ENCODE measurements at regions not wholly inside any gene's neighbourhood (a gene's known extent, or its start where the extent isn't known, plus 50 kb on each side); places are given as distances from the start of the nearest gene placed in this dataset.

- H3K9ac ChIP-seq (ENCODE audit: low read length) = no peak overlapping the region
- no peaks in the 10 kb centered on the region for H3K27me3 ChIP-seq (ENCODE audit: control insufficient read depth, insufficient read depth, low read length)
- no peak overlapping the region for H3K4me3 ChIP-seq (ENCODE audit: low read length)
- H3K4me1 ChIP-seq (ENCODE audit: control insufficient read depth, insufficient read depth, low read length) = no peaks in the 10 kb centered on the region
- H3K36me3 ChIP-seq (ENCODE audit: control insufficient read depth, insufficient read depth, low read length) = no peaks in the 10 kb centered on the region
- H3K9me3 ChIP-seq (ENCODE audit: control insufficient read depth, low read length) = no peaks in the 10 kb centered on the region
These were observed 582.8 kb downstream of the ADCYAP1 start for GRCh38 chr18:1487457-1487856.

- no peak overlapping the region for H3K9ac ChIP-seq (ENCODE audit: low read length)
- H3K27me3 ChIP-seq (ENCODE audit: control insufficient read depth, insufficient read depth, low read length) = no peaks in the 10 kb centered on the region
- H3K4me1 ChIP-seq (ENCODE audit: control insufficient read depth, insufficient read depth, low read length) = no peaks in the 10 kb centered on the region
- no peak overlapping the region for H3K4me3 ChIP-seq (ENCODE audit: low read length)
- H3K36me3 ChIP-seq (ENCODE audit: control insufficient read depth, insufficient read depth, low read length) = no peaks in the 10 kb centered on the region
- H3K9me3 ChIP-seq (ENCODE audit: control insufficient read depth, low read length) = no peaks in the 10 kb centered on the region
These were observed 583.7 kb downstream of the ADCYAP1 start for GRCh38 chr18:1488394-1488793.

- Histone ChIP-seq H3K4me1 (ENCODE audit: control insufficient read depth, insufficient read depth, low read length) (no peaks in the 10 kb centered on the region), H3K4me3 (ENCODE audit: low read length) (no peak overlapping the region), H3K27me3 (ENCODE audit: control insufficient read depth, insufficient read depth, low read length) (no peaks in the 10 kb centered on the region), H3K9me3 (ENCODE audit: control insufficient read depth, low read length) (no peaks in the 10 kb centered on the region), H3K36me3 (ENCODE audit: control insufficient read depth, insufficient read depth, low read length) (no peaks in the 10 kb centered on the region), H3K9ac (ENCODE audit: low read length) (no peak overlapping the region)
These were observed 584.3 kb downstream of the ADCYAP1 start for GRCh38 chr18:1488957-1489356.

DNA sequence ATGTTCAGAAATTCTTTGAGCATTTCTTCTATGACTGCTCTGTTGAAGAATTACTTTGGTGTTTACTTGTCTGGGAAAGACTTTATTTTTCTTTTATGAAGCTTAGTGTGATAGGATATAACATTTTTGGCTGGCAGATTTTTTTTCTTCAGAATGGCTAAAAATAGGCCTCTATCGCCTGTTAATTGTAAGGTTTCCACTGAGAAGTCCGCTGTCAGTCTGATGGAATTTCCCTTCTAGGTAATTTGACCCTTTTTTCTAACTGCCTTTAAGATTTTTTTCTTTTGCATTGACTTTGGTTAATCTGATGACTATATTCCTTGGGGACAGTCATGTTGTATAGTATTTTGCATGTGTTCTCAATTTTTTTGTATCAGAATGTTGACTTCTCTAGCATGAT is 590.7 kb downstream of the ADCYAP1 start:
- Histone ChIP-seq H3K27me3 (ENCODE audit: control insufficient read depth, insufficient read depth, low read length) (no peaks in the 10 kb centered on the region), H3K9me3 (ENCODE audit: control insufficient read depth, low read length) (no peaks in the 10 kb centered on the region), H3K4me3 (ENCODE audit: low read length) (no peak overlapping the region), H3K9ac (ENCODE audit: low read length) (no peak overlapping the region), H3K36me3 (ENCODE audit: control insufficient read depth, insufficient read depth, low read length) (no peaks in the 10 kb centered on the region), H3K4me1 (ENCODE audit: control insufficient read depth, insufficient read depth, low read length) (no peaks in the 10 kb centered on the region)

DNA sequence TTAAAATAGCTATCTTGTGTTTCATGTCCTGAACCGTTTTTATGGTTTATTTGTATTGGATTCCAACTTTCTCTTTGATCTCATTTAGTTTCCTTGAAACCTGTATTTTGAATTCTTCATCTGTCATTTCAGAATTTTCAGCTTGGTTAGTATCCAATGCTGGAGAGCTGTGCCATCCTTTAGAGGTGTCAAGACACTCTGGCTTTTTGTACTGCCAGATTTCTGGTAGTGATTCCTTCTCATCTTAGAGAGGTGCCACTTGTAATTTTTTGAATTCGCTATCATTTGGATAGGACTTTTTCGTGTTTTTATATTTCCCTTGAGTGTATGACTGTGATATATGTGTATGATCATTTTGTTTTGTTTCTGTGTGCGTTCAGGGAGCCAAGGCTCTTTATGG is 591.4 kb downstream of the ADCYAP1 start:
- no peaks in the 10 kb centered on the region for H3K36me3 ChIP-seq (ENCODE audit: control insufficient read depth, insufficient read depth, low read length)
- H3K4me1 ChIP-seq (ENCODE audit: control insufficient read depth, insufficient read depth, low read length) = no peaks in the 10 kb centered on the region
- H3K4me3 ChIP-seq (ENCODE audit: low read length) = no peak overlapping the region
- H3K9me3 ChIP-seq (ENCODE audit: control insufficient read depth, low read length) = no peaks in the 10 kb centered on the region
- no peak overlapping the region for H3K9ac ChIP-seq (ENCODE audit: low read length)
- no peaks in the 10 kb centered on the region for H3K27me3 ChIP-seq (ENCODE audit: control insufficient read depth, insufficient read depth, low read length)

DNA sequence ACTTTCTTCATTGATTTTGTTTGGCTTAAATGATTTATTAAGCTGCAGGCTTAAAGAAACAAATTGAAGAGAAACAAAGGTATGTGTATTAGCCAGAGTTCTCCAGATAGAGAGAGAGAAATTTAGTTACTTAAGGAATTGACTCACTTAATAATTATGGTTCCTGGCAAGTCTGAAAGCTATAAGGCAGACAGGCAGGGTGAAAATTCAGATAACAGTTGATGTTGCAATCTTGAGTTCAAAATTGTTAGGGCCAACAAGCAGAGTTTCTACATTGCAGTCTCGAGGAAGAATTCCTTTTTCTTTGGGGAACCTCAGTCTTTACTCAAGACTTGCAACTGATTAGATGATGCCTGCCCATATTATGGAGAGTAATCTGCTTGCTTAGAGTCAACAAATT is 593.5 kb downstream of the ADCYAP1 start:
- Histone ChIP-seq H3K4me3 (ENCODE audit: low read length) (no peak overlapping the region), H3K4me1 (ENCODE audit: control insufficient read depth, insufficient read depth, low read length) (no peaks in the 10 kb centered on the region), H3K36me3 (ENCODE audit: control insufficient read depth, insufficient read depth, low read length) (no peaks in the 10 kb centered on the region), H3K9ac (ENCODE audit: low read length) (no peak overlapping the region), H3K27me3 (ENCODE audit: control insufficient read depth, insufficient read depth, low read length) (no peaks in the 10 kb centered on the region), H3K9me3 (ENCODE audit: control insufficient read depth, low read length) (no peaks in the 10 kb centered on the region)

- no peak overlapping the region for H3K4me3 ChIP-seq (ENCODE audit: low read length)
- H3K27me3 ChIP-seq (ENCODE audit: control insufficient read depth, insufficient read depth, low read length) = no peaks in the 10 kb centered on the region
- H3K4me1 ChIP-seq (ENCODE audit: control insufficient read depth, insufficient read depth, low read length) = no peaks in the 10 kb centered on the region
- H3K9ac ChIP-seq (ENCODE audit: low read length) = no peak overlapping the region
- H3K9me3 ChIP-seq (ENCODE audit: control insufficient read depth, low read length) = no peaks in the 10 kb centered on the region
- H3K36me3 ChIP-seq (ENCODE audit: control insufficient read depth, insufficient read depth, low read length) = no peaks in the 10 kb centered on the region
These were observed 594.6 kb downstream of the ADCYAP1 start for GRCh38 chr18:1499265-1499664.

- H3K4me3 ChIP-seq (ENCODE audit: low read length) = no peak overlapping the region
- H3K27me3 ChIP-seq (ENCODE audit: control insufficient read depth, insufficient read depth, low read length) = no peaks in the 10 kb centered on the region
- H3K36me3 ChIP-seq (ENCODE audit: control insufficient read depth, insufficient read depth, low read length) = no peaks in the 10 kb centered on the region
- no peaks in the 10 kb centered on the region for H3K4me1 ChIP-seq (ENCODE audit: control insufficient read depth, insufficient read depth, low read length)
- H3K9me3 ChIP-seq (ENCODE audit: control insufficient read depth, low read length) = no peaks in the 10 kb centered on the region
- no peak overlapping the region for H3K9ac ChIP-seq (ENCODE audit: low read length)
These were observed 599.2 kb downstream of the ADCYAP1 start for GRCh38 chr18:1503847-1504246.

GRCh38 chr18:1505856-1506255 is 601.2 kb downstream of the ADCYAP1 start:
- Histone ChIP-seq H3K4me3 (ENCODE audit: low read length) (no peak overlapping the region), H3K4me1 (ENCODE audit: control insufficient read depth, insufficient read depth, low read length) (no peaks in the 10 kb centered on the region), H3K27me3 (ENCODE audit: control insufficient read depth, insufficient read depth, low read length) (no peaks in the 10 kb centered on the region), H3K36me3 (ENCODE audit: control insufficient read depth, insufficient read depth, low read length) (no peaks in the 10 kb centered on the region), H3K9me3 (ENCODE audit: control insufficient read depth, low read length) (no peaks in the 10 kb centered on the region), H3K9ac (ENCODE audit: low read length) (no peak overlapping the region)

DNA sequence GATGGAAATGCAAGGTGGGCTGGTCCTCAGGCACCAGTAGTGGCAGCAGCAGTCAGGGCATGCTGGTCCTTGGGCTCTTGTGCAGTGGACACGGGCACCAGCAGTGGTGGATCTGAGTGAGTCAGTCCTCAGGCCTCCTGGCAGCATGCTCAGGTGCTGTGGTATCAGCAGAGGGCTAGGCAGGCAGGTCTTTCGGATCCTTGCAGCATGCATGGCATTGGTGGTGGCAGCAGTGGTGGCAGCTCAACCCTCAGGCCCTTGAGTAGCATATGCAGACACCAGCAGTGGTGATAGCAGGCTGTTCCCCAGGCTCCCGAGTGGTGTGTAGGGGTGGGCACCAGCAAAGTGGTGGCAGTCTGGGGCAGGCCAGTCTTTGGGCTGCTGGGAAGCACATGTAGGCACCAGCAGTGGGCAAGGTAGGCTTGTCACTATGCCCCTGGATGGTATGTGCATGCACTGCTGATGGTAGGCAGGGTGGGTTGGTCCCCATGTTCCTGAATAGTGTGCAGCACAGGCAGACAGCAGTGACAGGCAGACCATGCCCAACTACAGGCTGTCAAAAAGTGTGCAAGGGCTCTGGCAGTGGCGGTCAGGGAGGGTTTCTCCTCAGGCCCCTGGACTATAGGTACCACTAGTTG is 606.0 kb downstream of the ADCYAP1 start:
- H3K9ac ChIP-seq (ENCODE audit: low read length) = no peak overlapping the region
- no peaks in the 10 kb centered on the region for H3K9me3 ChIP-seq (ENCODE audit: control insufficient read depth, low read length)
- H3K4me1 ChIP-seq (ENCODE audit: control insufficient read depth, insufficient read depth, low read length) = no peaks in the 10 kb centered on the region

GRCh38 chr18:1511619-1512311 is 607.1 kb downstream of the ADCYAP1 start:
- no peak overlapping the region for H3K9ac ChIP-seq (ENCODE audit: low read length)
- H3K36me3 ChIP-seq (ENCODE audit: control insufficient read depth, insufficient read depth, low read length) = no peaks in the 10 kb centered on the region
- no peaks in the 10 kb centered on the region for H3K9me3 ChIP-seq (ENCODE audit: control insufficient read depth, low read length)
- no peaks in the 10 kb centered on the region for H3K27me3 ChIP-seq (ENCODE audit: control insufficient read depth, insufficient read depth, low read length)
- H3K4me1 ChIP-seq (ENCODE audit: control insufficient read depth, insufficient read depth, low read length) = no peaks in the 10 kb centered on the region
- H3K4me3 ChIP-seq (ENCODE audit: low read length) = no peak overlapping the region

More for the DNA sequence above, 606.0 kb downstream of the ADCYAP1 start:
- no peaks in the 10 kb centered on the region for H3K27me3 ChIP-seq (ENCODE audit: control insufficient read depth, insufficient read depth, low read length)
- H3K36me3 ChIP-seq (ENCODE audit: control insufficient read depth, insufficient read depth, low read length) = no peaks in the 10 kb centered on the region
- no peak overlapping the region for H3K4me3 ChIP-seq (ENCODE audit: low read length)

DNA sequence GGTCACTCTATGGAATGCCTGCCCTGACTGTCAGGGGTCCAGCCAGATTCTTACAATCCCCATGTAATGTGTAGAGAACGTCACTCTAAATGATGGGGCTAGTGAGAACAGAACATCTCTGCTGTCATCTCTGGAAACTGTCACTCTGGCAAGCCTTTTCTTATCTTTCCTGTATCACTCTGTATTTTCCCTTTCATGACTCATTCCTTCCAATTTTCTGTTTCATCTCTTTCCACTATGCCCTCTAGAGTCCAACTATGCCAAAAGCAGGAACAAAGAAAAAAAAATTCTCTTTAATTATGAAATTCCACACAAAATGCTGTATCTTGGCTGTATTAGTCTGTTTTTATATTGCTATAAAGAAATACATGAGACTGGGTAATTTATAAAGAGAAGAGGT is 608.8 kb downstream of the ADCYAP1 start:
- H3K9me3 ChIP-seq (ENCODE audit: control insufficient read depth, low read length) = no peaks in the 10 kb centered on the region
- H3K4me1 ChIP-seq (ENCODE audit: control insufficient read depth, insufficient read depth, low read length) = no peaks in the 10 kb centered on the region
- no peaks in the 10 kb centered on the region for H3K36me3 ChIP-seq (ENCODE audit: control insufficient read depth, insufficient read depth, low read length)
- H3K4me3 ChIP-seq (ENCODE audit: low read length) = no peak overlapping the region
- H3K27me3 ChIP-seq (ENCODE audit: control insufficient read depth, insufficient read depth, low read length) = no peaks in the 10 kb centered on the region
- no peak overlapping the region for H3K9ac ChIP-seq (ENCODE audit: low read length)
